H1 (cell line): ENCODE measurements at regions not wholly inside any gene's neighbourhood (a gene's known extent, or its start where the extent isn't known, plus 50 kb on each side); places are given as distances from the start of the nearest gene placed in this dataset.

Source experiments
- BRCA1 ChIP-seq: IDR thresholded peaks from 2 replicates; pipeline ENCODE4 v1.6.1; 2012; ENCODE audit warnings: low read depth, low read length, improper control_type of control experiment
- CREB1 ChIP-seq: IDR thresholded peaks from 2 replicates; pipeline ENCODE4 v1.6.1; 2012; ENCODE audit warnings: inconsistent platforms
- CTCF ChIP-seq, 3 experiments: IDR thresholded peaks; 1 replicate in 2 of 3; 2 replicates in 1 of 3; pipeline versions ENCODE4 v1.5.1 to v1.6.1; 2011; ENCODE audit warnings: low read length in 3 of 3, mild to moderate bottlenecking in 3 of 3, inconsistent platforms in 2 of 3, low read depth in 1 of 3, moderate library complexity in 1 of 3; ENCODE audit not compliant: insufficient read depth in 1 of 3; ENCODE audit errors: control extremely low read depth in 1 of 3
- MAFK ChIP-seq: IDR thresholded peaks from 2 replicates; pipeline ENCODE4 v1.6.1; 2012; ENCODE audit warnings: low read depth, mild to moderate bottlenecking, improper control_type of control experiment, low read length
- POLR2A ChIP-seq, 2 experiments: IDR thresholded peaks; 1 replicate in 1 of 2; 2 replicates in 1 of 2; pipeline ENCODE4 v1.6.1; 2011; ENCODE audit warnings: low read depth in 2 of 2, low read length in 2 of 2, mild to moderate bottlenecking in 2 of 2; ENCODE audit errors: control extremely low read depth in 1 of 2
- SIN3A ChIP-seq, 2 experiments: IDR thresholded peaks in 1 of 2; conservative IDR thresholded peaks in 1 of 2; 2 replicates each; pipeline ENCODE4 v1.6.1; 2011 to 2012; ENCODE audit warnings: low read length in 2 of 2, improper control_type of control experiment in 1 of 2, low read depth in 1 of 2, mild to moderate bottlenecking in 1 of 2

- TF ChIP-seq CTCF (IDR thresholded peaks at IDR 0.05; ENCODE audit: control extremely low read depth in 1 of 3, insufficient read depth in 1 of 3, low read depth in 1 of 3, low read length in 3 of 3) (no peak), BRCA1 (no peak), SIN3A (conservative IDR thresholded peaks at IDR 0.05 in 1 of 2, IDR thresholded peaks at IDR 0.05 in 1 of 2; ENCODE audit: low read depth in 1 of 2, low read length in 2 of 2) (no peak), POLR2A (IDR thresholded peaks at IDR 0.05; ENCODE audit: control extremely low read depth in 1 of 2, low read depth in 2 of 2, low read length in 2 of 2) (no peak), MAFK (no peak), CREB1 (no peak)
These were observed 133.8 kb upstream of the UBQLN2 start for GRCh38 chrX:56429581-56429980.
